Upper lobe of left lung (tissue), 6 donors: ENCODE measurements at regions not wholly inside any gene's neighbourhood (a gene's known extent, or its start where the extent isn't known, plus 50 kb on each side); places are given as distances from the start of the nearest gene placed in this dataset.

Experiments used
- ATAC-seq, 2 donors: fragments of 200-7000 bp; cut with Tn5 transposase; one replicate each; pipeline ENCODE4 v1.9.1; 2022; ENCODE audit warnings: mild to moderate bottlenecking in 2 of 2, moderate library complexity in 2 of 2; ENCODE audit not compliant: low FRiP score in 2 of 2
- DNase-seq, 2 donors: peaks; one replicate each; pipeline ENCODE4 v3.0.0-alpha.2; 2019 to 2020
- H3K27ac ChIP-seq, 4 donors: fragments of 200-600 bp; sonication (generic); one replicate each; pipeline ENCODE4 v1.5.1; 2016 to 2019
- H3K27me3 ChIP-seq, 4 donors: fragments of 200-600 bp; sonication (generic); one replicate each; pipeline ENCODE4 v1.5.1; 2017 to 2019
- H3K36me3 ChIP-seq, 4 donors: fragments of 200-600 bp; sonication (generic); one replicate each; pipeline ENCODE4 v1.5.1; 2016 to 2019
- H3K4me1 ChIP-seq, 4 donors: fragments of 200-600 bp; sonication (generic); one replicate each; pipeline ENCODE4 v1.5.1; 2018 to 2019
- H3K4me3 ChIP-seq, 4 donors: fragments of 200-600 bp; sonication (generic); one replicate each; pipeline ENCODE4 v1.5.1; 2017 to 2019; ENCODE audit warnings: mild to moderate bottlenecking in 2 of 4, moderate library complexity in 1 of 4
- H3K9me3 ChIP-seq, 4 donors: fragments of 200-600 bp; sonication (generic); one replicate each; pipeline ENCODE4 v1.5.1; 2018 to 2019
- CTCF ChIP-seq, 6 experiments: fragments of 450-650 bp in 4 of 6; fragments of 200-600 bp in 2 of 6; sonication (generic) in 2 of 6; IDR thresholded peaks; one replicate each; pipeline ENCODE4 v1.5.1; 2016 to 2019; ENCODE audit warnings: antibody characterized with exemption in 6 of 6
- EP300 ChIP-seq, 4 donors: sonication (generic); formaldehyde crosslinking; IDR thresholded peaks; one replicate each; pipeline ENCODE4 v1.5.1; 2017; ENCODE audit warnings: antibody characterized with exemption in 4 of 4, control low read depth in 2 of 4
- POLR2A ChIP-seq, 4 donors: fragments of 450-650 bp; IDR thresholded peaks; one replicate each; pipeline ENCODE4 v1.5.1; 2016 to 2017; ENCODE audit warnings: antibody characterized with exemption in 4 of 4, mild to moderate bottlenecking in 2 of 4
- POLR2AphosphoS5 ChIP-seq, 2 donors: sonication (generic); formaldehyde crosslinking; IDR thresholded peaks; one replicate each; pipeline ENCODE4 v1.5.1; 2017; ENCODE audit warnings: antibody characterized with exemption in 2 of 2
- WGBS, 2 donors: methylation state at CpG; one replicate each; pipeline ENCODE4 v1.1.5; 2017 to 2018; 5-methylcytosine and 5-hydroxymethylcytosine counted together
- donor health status: DM: no; HTN: no; CAD: no; lungs with moderate emphysema.
- donor health status: DM: no; HTN: yes; CAD: no; lungs with severe emphysema.

GRCh38 chr1:209342441-209343175, 240.9 kb upstream of the CAMK1G start:
- no peak for TF ChIP-seq EP300 (IDR thresholded peaks at IDR 0.05)
- H3K4me1 ChIP-seq, result no peaks in the 10 kb centered on the region
- ATAC-seq, result peak in 1 of 2 donors; percentile 39
- WGBS, 2 donors, result 60 to 62% methylated on average over 9 of the region's 9 CpGs
- no peak overlapping the region for H3K4me3 ChIP-seq
- H3K36me3 ChIP-seq, result no peaks in the 10 kb centered on the region
- DNase-seq, result no peak
- no peaks in the 10 kb centered on the region for H3K27me3 ChIP-seq
- no peaks in the 10 kb centered on the region for H3K9me3 ChIP-seq
- H3K27ac ChIP-seq, result no peak overlapping the region

- no peaks in the 10 kb centered on the region for H3K27me3 ChIP-seq
- no peaks in the 10 kb centered on the region for H3K36me3 ChIP-seq
- TF ChIP-seq CTCF (IDR thresholded peaks at IDR 0.05) (no peak), POLR2AphosphoS5 (IDR thresholded peaks at IDR 0.05) (no peak)
- no peak overlapping the region for H3K27ac ChIP-seq
- ATAC-seq, result no peak
- 82 to 93% methylated on average over 4 of the region's 4 CpGs for WGBS, 2 donors
- no peaks in the 10 kb centered on the region for H3K4me1 ChIP-seq
- no peaks in the 10 kb centered on the region for H3K9me3 ChIP-seq
- DNase-seq, result no peak
- H3K4me3 ChIP-seq, result no peak overlapping the region
Observed at GRCh38 chr1:209343511-209343910, 240.0 kb upstream of the CAMK1G start.

- DNase-seq (no peak), ATAC-seq (no peak)
- Histone ChIP-seq H3K9me3 (no peaks in the 10 kb centered on the region), H3K36me3 (no peaks in the 10 kb centered on the region), H3K27me3 (no peaks in the 10 kb centered on the region), H3K4me1 (no peaks in the 10 kb centered on the region), H3K4me3 (no peak overlapping the region), H3K27ac (no peak overlapping the region)
- no peak for TF ChIP-seq EP300 (IDR thresholded peaks at IDR 0.05)
- TF ChIP-seq POLR2AphosphoS5 (IDR thresholded peaks at IDR 0.05), result no peak
- TF ChIP-seq POLR2A (IDR thresholded peaks at IDR 0.05), result no peak
- WGBS, 2 donors, result 51 to 81% methylated on average over 2 of the region's 2 CpGs
Observed at GRCh38 chr1:209344156-209344555, 239.4 kb upstream of the CAMK1G start.

- ATAC-seq, result no peak
- WGBS, 2 donors, result 52 to 66% methylated on average over 9 of the region's 9 CpGs
- no peaks in the 10 kb centered on the region for H3K4me1 ChIP-seq
Observed at GRCh38 chr1:209349363-209350308, 233.9 kb upstream of the CAMK1G start.

GRCh38 chr1:209353053-209353452, 230.5 kb upstream of the CAMK1G start:
- H3K27ac ChIP-seq, result no peak overlapping the region
- no peak for TF ChIP-seq CTCF (IDR thresholded peaks at IDR 0.05)
- no peaks in the 10 kb centered on the region for H3K4me1 ChIP-seq
- no peaks in the 10 kb centered on the region for H3K27me3 ChIP-seq
- H3K9me3 ChIP-seq, result no peaks in the 10 kb centered on the region
- DNase-seq, result no peak
- 75 to 82% methylated on average over 3 of the region's 3 CpGs for WGBS, 2 donors
- H3K4me3 ChIP-seq, result no peak overlapping the region
- no peak for ATAC-seq
- no peaks in the 10 kb centered on the region for H3K36me3 ChIP-seq

More at GRCh38 chr1:209349363-209350308, 233.9 kb upstream of the CAMK1G start:
- Histone ChIP-seq H3K4me3 (no peak overlapping the region), H3K36me3 (no peaks in the 10 kb centered on the region), H3K27ac (no peak overlapping the region), H3K27me3 (no peaks in the 10 kb centered on the region), H3K9me3 (no peaks in the 10 kb centered on the region)
- DNase-seq, result no peak
- TF ChIP-seq EP300 (IDR thresholded peaks at IDR 0.05) (no peak), POLR2A (IDR thresholded peaks at IDR 0.05) (no peak), POLR2AphosphoS5 (IDR thresholded peaks at IDR 0.05) (no peak), CTCF (IDR thresholded peaks at IDR 0.05) (no peak)
